GM23338 (cell line): ENCODE measurements at regions not wholly inside any gene's neighbourhood (a gene's known extent, or its start where the extent isn't known, plus 50 kb on each side); places are given as distances from the start of the nearest gene placed in this dataset.

Experiments used
- ATAC-seq: fragments of 200-7000 bp; cut with Tn5 transposase; 3 replicates; pipeline ENCODE4 v1.9.1; 2020
- DNase-seq: peaks from one replicate; pipeline ENCODE4 v3.0.0-alpha.2; 2015; ENCODE audit warnings: low spot score
- H2AFZ ChIP-seq: fragments of 200-600 bp; sonication (generic); 2 replicates; pipeline ENCODE4 v1.8.0; 2016; ENCODE audit warnings: antibody characterized with exemption, mild to moderate bottlenecking, moderate library complexity
- H3F3A ChIP-seq: fragments of 200-600 bp; sonication (generic); replicated peaks from 2 replicates; pipeline ENCODE4 v1.8.0; 2017; ENCODE audit warnings: antibody characterized with exemption, mixed run types, low read depth
- H3K27ac ChIP-seq: fragments of 200-600 bp; sonication (generic); 2 replicates; pipeline ENCODE4 v1.6.1; 2016; ENCODE audit warnings: low read depth
- H3K27me3 ChIP-seq: fragments of 200-600 bp; sonication (generic); 2 replicates; pipeline ENCODE4 v1.8.0; 2016; ENCODE audit warnings: mild to moderate bottlenecking, mixed run types, moderate library complexity; ENCODE audit not compliant: insufficient read depth
- H3K36me3 ChIP-seq: fragments of 200-600 bp; sonication (generic); 2 replicates; pipeline ENCODE4 v1.8.0; 2016; ENCODE audit warnings: mild to moderate bottlenecking; ENCODE audit not compliant: insufficient read depth
- H3K4me1 ChIP-seq: fragments of 200-600 bp; sonication (generic); 2 replicates; pipeline ENCODE4 v1.8.0; 2016; ENCODE audit warnings: mild to moderate bottlenecking, moderate library complexity; ENCODE audit not compliant: insufficient read depth
- H3K4me2 ChIP-seq: fragments of 200-600 bp; sonication (generic); 2 replicates; pipeline ENCODE4 v1.7.1; 2017; ENCODE audit warnings: mixed run types
- H3K4me3 ChIP-seq: fragments of 200-600 bp; sonication (generic); 2 replicates; pipeline ENCODE4 v1.6.1; 2016; ENCODE audit warnings: mixed run types
- H3K79me2 ChIP-seq: fragments of 200-600 bp; sonication (generic); replicated peaks from 2 replicates; pipeline ENCODE4 v1.8.0; 2017; ENCODE audit warnings: mild to moderate bottlenecking; ENCODE audit not compliant: insufficient read depth
- H3K9me2 ChIP-seq: fragments of 200-600 bp; sonication (generic); 2 replicates; pipeline ENCODE4 v1.8.0; 2017; ENCODE audit not compliant: insufficient read depth
- H4K20me1 ChIP-seq: fragments of 200-600 bp; sonication (generic); replicated peaks from 2 replicates; pipeline ENCODE4 v1.8.0; 2017; ENCODE audit warnings: mild to moderate bottlenecking; ENCODE audit not compliant: insufficient read depth
- H3K27ac Mint-ChIP-seq: 2 replicates; pipeline ENCODE4 v1.8.0; 2020; ENCODE audit warnings: inconsistent platforms, mild to moderate bottlenecking, moderate library complexity, mixed read lengths
- H3K27me3 Mint-ChIP-seq: 3 replicates; pipeline ENCODE4 v1.8.0; 2022; ENCODE audit warnings: low read depth, mild to moderate bottlenecking, moderate library complexity, mixed read lengths, inconsistent platforms; ENCODE audit not compliant: insufficient read depth, poor library complexity
- H3K36me3 Mint-ChIP-seq: 3 replicates; pipeline ENCODE4 v1.8.0; 2021; ENCODE audit warnings: low read depth, mild to moderate bottlenecking, inconsistent platforms, moderate library complexity, mixed read lengths
- H3K4me1 Mint-ChIP-seq: 3 replicates; pipeline ENCODE4 v1.8.0; 2020; ENCODE audit warnings: mild to moderate bottlenecking, inconsistent platforms, mixed read lengths
- H3K4me3 Mint-ChIP-seq: 3 replicates; pipeline ENCODE4 v1.8.0; 2021; ENCODE audit warnings: moderate library complexity, mild to moderate bottlenecking, inconsistent platforms, mixed read lengths
- H3K9me3 Mint-ChIP-seq: 3 replicates; pipeline ENCODE4 v1.8.0; 2020; ENCODE audit warnings: moderate library complexity, mild to moderate bottlenecking, inconsistent platforms, mixed read lengths
- CTCF ChIP-seq, 2 experiments: fragments of 200-600 bp in 1 of 2; sonication (generic) in 1 of 2; conservative IDR thresholded peaks; 2 replicates each; pipeline versions ENCODE4 v1.5.1 to v1.6.1; 2016 to 2017; ENCODE audit warnings: antibody characterized with exemption in 2 of 2, low read depth in 2 of 2, mild to moderate bottlenecking in 2 of 2, moderate library complexity in 1 of 2
- ETS1 ChIP-seq: IDR thresholded peaks from 2 replicates; pipeline ENCODE4 v1.6.1; 2016; ENCODE audit warnings: antibody characterized with exemption
- EZH2 ChIP-seq: fragments of 200-600 bp; sonication (generic); IDR thresholded peaks from one replicate; pipeline ENCODE4 v1.8.0; 2017; ENCODE audit warnings: antibody characterized with exemption, mild to moderate bottlenecking, low read depth; ENCODE audit not compliant: unreplicated experiment
- EZH2phosphoT487 ChIP-seq: fragments of 200-600 bp; sonication (generic); IDR thresholded peaks from one replicate; pipeline ENCODE4 v1.8.1; 2018; ENCODE audit warnings: antibody characterized with exemption; ENCODE audit not compliant: unreplicated experiment
- NANOG ChIP-seq: IDR thresholded peaks from 2 replicates; pipeline ENCODE4 v1.6.1; 2016; ENCODE audit warnings: antibody characterized with exemption, borderline replicate concordance
- REST ChIP-seq: IDR thresholded peaks from one replicate; pipeline ENCODE4 v1.6.1; 2018; ENCODE audit warnings: antibody characterized with exemption; ENCODE audit not compliant: unreplicated experiment
- ZNF331 ChIP-seq: fragments of 250-450 bp; sonication (Bioruptor Pico); IDR thresholded peaks from 2 replicates; pipeline ENCODE4 v1.5.0; 2020; ENCODE audit warnings: low read depth, mild to moderate bottlenecking, moderate library complexity
- ZNF462 ChIP-seq: fragments of 250-450 bp; sonication (Bioruptor Pico); IDR thresholded peaks from 2 replicates; pipeline ENCODE4 v1.5.0; 2020; ENCODE audit warnings: mild to moderate bottlenecking, moderate library complexity

GRCh38 chr2:59395119-59395518 is 1154.0 kb upstream of the FANCL start:
- no peak overlapping the region for H2AFZ ChIP-seq
- H3K79me2 ChIP-seq = no peaks in the 10 kb centered on the region
- Mint-ChIP-seq H3K4me1 (no peaks in the 10 kb centered on the region; the same call in 2 of the 3 replicates), H3K4me3 (no peak overlapping the region), H3K27me3 (no peaks in the 10 kb centered on the region), H3K36me3 (no peaks in the 10 kb centered on the region), H3K27ac (no peak overlapping the region), H3K9me3 (no peaks in the 10 kb centered on the region)
- H3K27me3 ChIP-seq = no peaks in the 10 kb centered on the region
- H3K9me2 ChIP-seq = peaks cover 4% of the 10 kb centered on the region; the same call in 1 of the 2 replicates
- no peaks in the 10 kb centered on the region for H3K4me1 ChIP-seq
- ATAC-seq (peak; percentile 59), DNase-seq (peak; percentile 33)
- H3F3A ChIP-seq = no peaks in the 10 kb centered on the region
- H3K27ac ChIP-seq = no peak overlapping the region
- H3K36me3 ChIP-seq = no peaks in the 10 kb centered on the region
- H4K20me1 ChIP-seq = no peaks in the 10 kb centered on the region
- TF ChIP-seq ZNF331 = no peak
- no peak for TF ChIP-seq NANOG
- TF ChIP-seq CTCF (conservative IDR thresholded peaks at IDR 0.05; ENCODE audit: low read depth in 2 of 2) = peak; percentile 30 to 67; a peak in 3 of 4 replicates
- no peak for TF ChIP-seq ETS1
- no peak for TF ChIP-seq EZH2
- H3K4me2 ChIP-seq = no peak overlapping the region
- no peak overlapping the region for H3K4me3 ChIP-seq

- H3K4me3 Mint-ChIP-seq = no peak overlapping the region
- H3K36me3 ChIP-seq = no peaks in the 10 kb centered on the region
- TF ChIP-seq ETS1 (no peak), EZH2phosphoT487 (no peak), REST (no peak), ZNF462 (CRISPR knock-in tag) (no peak)
Measured at GRCh38 chr2:59391896-59392295, 1150.8 kb upstream of the FANCL start.

More at GRCh38 chr2:59391896-59392295, 1150.8 kb upstream of the FANCL start:
- Histone ChIP-seq H2AFZ (no peak overlapping the region), H3K79me2 (no peaks in the 10 kb centered on the region), H3K9me2 (no peaks in the 10 kb centered on the region), H4K20me1 (no peaks in the 10 kb centered on the region), H3K4me2 (no peak overlapping the region), H3K27me3 (no peaks in the 10 kb centered on the region), H3K4me1 (no peaks in the 10 kb centered on the region), H3F3A (no peaks in the 10 kb centered on the region), H3K4me3 (no peak overlapping the region), H3K27ac (no peak overlapping the region)
- no peaks in the 10 kb centered on the region for H3K27me3 Mint-ChIP-seq
- no peak overlapping the region for H3K27ac Mint-ChIP-seq
- peaks cover 3% of the 10 kb centered on the region; the same call in 1 of the 3 replicates for H3K4me1 Mint-ChIP-seq
- H3K9me3 Mint-ChIP-seq = no peaks in the 10 kb centered on the region
- DNase-seq = no peak
- no peaks in the 10 kb centered on the region for H3K36me3 Mint-ChIP-seq
- ATAC-seq = no peak
